BLaER1 (cell line): ENCODE measurements at regions not wholly inside any gene's neighbourhood (a gene's known extent, or its start where the extent isn't known, plus 50 kb on each side); places are given as distances from the start of the nearest gene placed in this dataset.

Source experiments
- H3K27ac ChIP-seq: shearing (Covaris generic); formaldehyde crosslinking; 2 replicates; pipeline ENCODE4 v1.8.1; 2022
- H3K27me3 ChIP-seq: shearing (Covaris generic); formaldehyde crosslinking; 2 replicates; pipeline ENCODE4 v1.8.1; 2022
- H3K36me3 ChIP-seq: shearing (Covaris generic); formaldehyde crosslinking; 2 replicates; pipeline ENCODE4 v1.8.1; 2022
- H3K4me1 ChIP-seq: shearing (Covaris generic); formaldehyde crosslinking; 2 replicates; pipeline ENCODE4 v1.8.1; 2022
- H3K4me2 ChIP-seq: shearing (Covaris generic); formaldehyde crosslinking; 2 replicates; pipeline ENCODE4 v1.8.1; 2022
- H3K4me3 ChIP-seq: shearing (Covaris generic); formaldehyde crosslinking; 2 replicates; pipeline ENCODE4 v1.8.1; 2022
- H3K9ac ChIP-seq: shearing (Covaris generic); formaldehyde crosslinking; 2 replicates; pipeline ENCODE4 v1.8.1; 2022
- H3K9me3 ChIP-seq: shearing (Covaris generic); formaldehyde crosslinking; 2 replicates; pipeline ENCODE4 v1.8.1; 2022
- H4K20me1 ChIP-seq: shearing (Covaris generic); formaldehyde crosslinking; 2 replicates; pipeline ENCODE4 v1.8.1; 2022
- Cebpa-rat ChIP-seq: shearing (Covaris generic); IDR thresholded peaks from 2 replicates; pipeline ENCODE4 v1.8.1; 2022

- Histone ChIP-seq H3K4me3 (no peak overlapping the region), H3K27me3 (no peaks in the 10 kb centered on the region), H3K9me3 (peaks cover 13% of the 10 kb centered on the region), H3K4me1 (no peaks in the 10 kb centered on the region), H3K36me3 (peaks cover 6% of the 10 kb centered on the region; the same call in 1 of the 2 replicates), H3K27ac (no peak overlapping the region), H3K9ac (no peak overlapping the region), H4K20me1 (no peaks in the 10 kb centered on the region), H3K4me2 (no peak overlapping the region)
- no peak for TF ChIP-seq Cebpa-rat
Measured at GRCh38 chr1:198809247-198809646, 170.4 kb downstream of the PTPRC start.

- Histone ChIP-seq H3K4me2 (no peak overlapping the region), H3K9ac (no peak overlapping the region), H3K4me3 (no peak overlapping the region), H4K20me1 (no peaks in the 10 kb centered on the region), H3K36me3 (peaks cover 6% of the 10 kb centered on the region; the same call in 1 of the 2 replicates), H3K27ac (no peak overlapping the region), H3K9me3 (peaks cover 35% of the 10 kb centered on the region), H3K4me1 (no peaks in the 10 kb centered on the region), H3K27me3 (no peaks in the 10 kb centered on the region)
- TF ChIP-seq Cebpa-rat: no peak
Measured at GRCh38 chr1:198811449-198811848, 172.6 kb downstream of the PTPRC start.

GRCh38 chr1:198823626-198824025 lies 184.8 kb downstream of the PTPRC start:
- no peak for TF ChIP-seq Cebpa-rat

GRCh38 chr1:198825254-198825653 lies 186.4 kb downstream of the PTPRC start:
- no peak overlapping the region for H3K27ac ChIP-seq
- no peaks in the 10 kb centered on the region for H3K27me3 ChIP-seq
- H4K20me1 ChIP-seq: no peaks in the 10 kb centered on the region
- no peaks in the 10 kb centered on the region for H3K9me3 ChIP-seq
- H3K4me3 ChIP-seq: no peak overlapping the region
- TF ChIP-seq Cebpa-rat: no peak
- H3K4me1 ChIP-seq: peaks cover 8% of the 10 kb centered on the region
- H3K9ac ChIP-seq: no peak overlapping the region
- 0 out of 2 replicates have a peak, but pooled peaks cover 11% of the 10 kb centered on the region for H3K36me3 ChIP-seq
- no peak overlapping the region for H3K4me2 ChIP-seq

More at GRCh38 chr1:198823626-198824025, 184.8 kb downstream of the PTPRC start:
- Histone ChIP-seq H3K4me3 (no peak overlapping the region), H3K27me3 (no peaks in the 10 kb centered on the region), H3K36me3 (0 out of 2 replicates have a peak, but pooled peaks cover 11% of the 10 kb centered on the region), H3K9me3 (no peaks in the 10 kb centered on the region), H4K20me1 (no peaks in the 10 kb centered on the region), H3K27ac (no peak overlapping the region), H3K4me1 (peaks cover 5% of the 10 kb centered on the region; the same call in 1 of the 2 replicates), H3K4me2 (no peak overlapping the region), H3K9ac (no peak overlapping the region)

GRCh38 chr1:198829356-198829755 lies 190.5 kb downstream of the PTPRC start:
- no peaks in the 10 kb centered on the region for H3K27me3 ChIP-seq
- H3K4me3 ChIP-seq: no peak overlapping the region
- H3K9ac ChIP-seq: no peak overlapping the region
- H3K9me3 ChIP-seq: no peaks in the 10 kb centered on the region
- no peak overlapping the region for H3K27ac ChIP-seq
- peaks cover 19% of the 10 kb centered on the region for H3K4me1 ChIP-seq
- no peaks in the 10 kb centered on the region for H4K20me1 ChIP-seq
- no peak for TF ChIP-seq Cebpa-rat
- peaks cover 22% of the 10 kb centered on the region; the same call in 1 of the 2 replicates for H3K36me3 ChIP-seq
- no peak overlapping the region for H3K4me2 ChIP-seq

- Histone ChIP-seq H3K27ac (no peak overlapping the region), H3K4me2 (peak overlapping the region; percentile 15; the same call in 1 of the 2 replicates), H3K4me3 (no peak overlapping the region), H3K9me3 (no peaks in the 10 kb centered on the region), H3K36me3 (peaks cover 25% of the 10 kb centered on the region; the same call in 1 of the 2 replicates), H3K9ac (no peak overlapping the region), H3K27me3 (no peaks in the 10 kb centered on the region), H4K20me1 (no peaks in the 10 kb centered on the region), H3K4me1 (peaks cover 19% of the 10 kb centered on the region)
- no peak for TF ChIP-seq Cebpa-rat
Measured at GRCh38 chr1:198829944-198830343, 191.1 kb downstream of the PTPRC start.

- Histone ChIP-seq H3K27me3 (no peaks in the 10 kb centered on the region), H4K20me1 (no peaks in the 10 kb centered on the region), H3K9ac (no peak overlapping the region), H3K36me3 (peaks cover 28% of the 10 kb centered on the region; the same call in 1 of the 2 replicates), H3K9me3 (no peaks in the 10 kb centered on the region), H3K4me1 (peaks cover 20% of the 10 kb centered on the region), H3K27ac (no peak overlapping the region), H3K4me2 (peak overlapping the region; percentile 15; the same call in 1 of the 2 replicates), H3K4me3 (no peak overlapping the region)
- TF ChIP-seq Cebpa-rat: no peak
Measured at GRCh38 chr1:198830412-198830811, 191.6 kb downstream of the PTPRC start.

GRCh38 chr1:198833706-198834503 lies 195.1 kb downstream of the PTPRC start:
- peaks cover 23% of the 10 kb centered on the region for H3K36me3 ChIP-seq
- TF ChIP-seq Cebpa-rat: no peak
- H3K4me1 ChIP-seq: peaks cover 20% of the 10 kb centered on the region
- H3K4me2 ChIP-seq: no peak overlapping the region
- no peak overlapping the region for H3K4me3 ChIP-seq
- no peaks in the 10 kb centered on the region for H3K27me3 ChIP-seq
- H3K9me3 ChIP-seq: no peaks in the 10 kb centered on the region
- H3K27ac ChIP-seq: no peak overlapping the region
- H4K20me1 ChIP-seq: no peaks in the 10 kb centered on the region
- H3K9ac ChIP-seq: no peak overlapping the region

GRCh38 chr1:198837278-198838021 lies 198.6 kb downstream of the PTPRC start:
- H3K9me3 ChIP-seq: no peaks in the 10 kb centered on the region
- no peak overlapping the region for H3K9ac ChIP-seq
- H3K27ac ChIP-seq: peak overlapping the region; percentile 19; the same call in 1 of the 2 replicates
- TF ChIP-seq Cebpa-rat: no peak
- H3K27me3 ChIP-seq: no peaks in the 10 kb centered on the region
- H4K20me1 ChIP-seq: no peaks in the 10 kb centered on the region
- peaks cover 47% of the 10 kb centered on the region for H3K36me3 ChIP-seq
- peaks cover 6% of the 10 kb centered on the region; the same call in 1 of the 2 replicates for H3K4me1 ChIP-seq
- no peak overlapping the region for H3K4me3 ChIP-seq
- H3K4me2 ChIP-seq: no peak overlapping the region

GRCh38 chr1:198838022-198838342 lies 199.1 kb downstream of the PTPRC start:
- no peak for TF ChIP-seq Cebpa-rat
- Histone ChIP-seq H3K36me3 (peaks cover 49% of the 10 kb centered on the region), H4K20me1 (no peaks in the 10 kb centered on the region), H3K9me3 (no peaks in the 10 kb centered on the region), H3K9ac (no peak overlapping the region), H3K27me3 (no peaks in the 10 kb centered on the region), H3K4me1 (peaks cover 6% of the 10 kb centered on the region; the same call in 1 of the 2 replicates), H3K27ac (no peak overlapping the region), H3K4me2 (no peak overlapping the region), H3K4me3 (no peak overlapping the region)
